Body of pancreas (tissue), 4 donors: ENCODE measurements at regions not wholly inside any gene's neighbourhood (a gene's known extent, or its start where the extent isn't known, plus 50 kb on each side); places are given as distances from the start of the nearest gene placed in this dataset.

Experiments used
- CTCF ChIP-seq, 7 experiments: fragments of 450-650 bp in 4 of 7; fragments of 200-600 bp in 3 of 7; sonication (generic) in 3 of 7; IDR thresholded peaks; one replicate each; pipeline ENCODE4 v1.5.1; 2016 to 2019; ENCODE audit warnings: antibody characterized with exemption in 7 of 7
- POLR2A ChIP-seq, 3 donors: fragments of 450-650 bp; IDR thresholded peaks; one replicate each; pipeline ENCODE4 v1.6.1; 2016; ENCODE audit warnings: antibody characterized with exemption in 3 of 3, mild to moderate bottlenecking in 2 of 3

- TF ChIP-seq CTCF (IDR thresholded peaks at IDR 0.05) (no peak), POLR2A (IDR thresholded peaks at IDR 0.05) (no peak)
These were observed 1119.6 kb downstream of the PCDH18 start for GRCh38 chr4:136412708-136413107.
